ENCODE measurements at regions not wholly inside any gene's neighbourhood (a gene's known extent, or its start where the extent isn't known, plus 50 kb on each side); places are given as distances from the start of the nearest gene placed in this dataset.

DNA sequence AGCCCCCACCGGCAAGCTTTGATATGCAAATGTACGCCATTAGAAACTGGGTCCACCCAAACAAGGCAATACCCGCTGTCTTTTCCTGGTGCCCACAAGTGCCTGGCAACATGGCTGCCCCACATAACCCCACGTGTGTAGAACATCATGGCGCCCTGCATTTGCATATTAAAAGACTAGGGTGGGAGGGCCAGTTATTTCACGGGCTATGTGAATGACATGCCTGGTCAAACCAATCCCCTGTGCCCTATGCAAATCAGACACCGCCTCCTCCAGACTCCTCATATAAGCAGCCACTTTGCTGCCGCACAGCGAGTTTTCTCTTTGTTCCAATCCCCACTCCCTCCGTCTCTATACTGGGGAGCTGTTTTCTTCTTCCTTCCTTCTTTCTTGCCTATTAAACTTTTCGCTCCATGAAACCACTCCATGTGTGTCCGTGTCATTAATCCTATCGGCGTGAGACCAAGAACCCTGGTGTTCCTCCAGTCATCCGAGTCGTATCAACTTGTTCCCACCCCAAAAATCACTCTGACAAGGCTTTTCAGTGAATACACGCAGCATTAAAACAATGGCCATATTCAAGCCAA lies 112.6 kb upstream of the SORBS2 start:
- Mint-ChIP-seq H3K4me1 (ENCODE audit: insufficient read depth, unreplicated experiment) (no peaks in the 10 kb centered on the region), H3K4me3 (ENCODE audit: unreplicated experiment) (no peak overlapping the region), H3K36me3 (ENCODE audit: insufficient read depth, unreplicated experiment) (no peaks in the 10 kb centered on the region), H3K27ac (ENCODE audit: low read depth, unreplicated experiment) (no peak overlapping the region), H3K27me3 (ENCODE audit: insufficient read depth, unreplicated experiment) (no peaks in the 10 kb centered on the region), H3K9me3 (ENCODE audit: unreplicated experiment) (peaks cover 8% of the 10 kb centered on the region)
- DNase-seq (ENCODE audit: unreplicated experiment): no peak
- POLR2A ChIA-PET: no interaction called here
- TF ChIP-seq, protein P1, sequence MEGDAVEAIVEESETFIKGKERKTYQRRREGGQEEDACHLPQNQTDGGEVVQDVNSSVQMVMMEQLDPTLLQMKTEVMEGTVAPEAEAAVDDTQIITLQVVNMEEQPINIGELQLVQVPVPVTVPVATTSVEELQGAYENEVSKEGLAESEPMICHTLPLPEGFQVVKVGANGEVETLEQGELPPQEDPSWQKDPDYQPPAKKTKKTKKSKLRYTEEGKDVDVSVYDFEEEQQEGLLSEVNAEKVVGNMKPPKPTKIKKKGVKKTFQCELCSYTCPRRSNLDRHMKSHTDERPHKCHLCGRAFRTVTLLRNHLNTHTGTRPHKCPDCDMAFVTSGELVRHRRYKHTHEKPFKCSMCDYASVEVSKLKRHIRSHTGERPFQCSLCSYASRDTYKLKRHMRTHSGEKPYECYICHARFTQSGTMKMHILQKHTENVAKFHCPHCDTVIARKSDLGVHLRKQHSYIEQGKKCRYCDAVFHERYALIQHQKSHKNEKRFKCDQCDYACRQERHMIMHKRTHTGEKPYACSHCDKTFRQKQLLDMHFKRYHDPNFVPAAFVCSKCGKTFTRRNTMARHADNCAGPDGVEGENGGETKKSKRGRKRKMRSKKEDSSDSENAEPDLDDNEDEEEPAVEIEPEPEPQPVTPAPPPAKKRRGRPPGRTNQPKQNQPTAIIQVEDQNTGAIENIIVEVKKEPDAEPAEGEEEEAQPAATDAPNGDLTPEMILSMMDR (IDR thresholded peaks at IDR 0.05; ENCODE audit: unreplicated experiment): no peak
- no TSS peak for BruUV-seq (replicated peaks)
- intact Hi-C loops (cut with micrococcal nuclease): no loop called here
- CTCF ChIA-PET: interaction anchor here (0.6 kb wide), 1 partner anchor 283 kb away, joined by 3 read pairs; no protein-coding TSS in a partner anchor

DNA sequence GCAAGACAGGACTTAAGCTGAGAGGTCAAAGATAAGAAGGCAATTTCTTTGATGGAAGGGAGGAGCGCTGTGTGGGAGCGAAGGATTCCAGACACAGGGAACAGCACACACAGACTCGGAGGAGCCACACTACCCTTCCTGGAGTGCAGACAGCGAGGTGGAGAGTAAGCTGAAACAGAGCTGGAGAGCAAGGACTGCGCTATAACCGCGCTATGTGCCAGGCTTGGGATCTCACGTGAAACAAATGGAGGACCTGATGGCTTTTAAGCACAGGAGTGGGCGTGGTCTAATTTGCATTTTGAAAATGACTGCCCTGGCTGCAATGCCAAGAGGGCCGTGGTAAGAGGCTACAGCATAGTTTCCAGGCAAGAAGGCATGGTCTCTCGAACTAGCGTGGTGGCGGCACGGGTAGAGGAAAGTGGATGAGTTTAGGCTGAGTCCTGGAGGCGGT lies 113.9 kb upstream of the SORBS2 start:
- intact Hi-C loops (cut with micrococcal nuclease): no loop called here
- TF ChIP-seq, protein P1 (IDR thresholded peaks at IDR 0.05; ENCODE audit: unreplicated experiment): no peak
- ChIA-PET POLR2A (interaction anchor here (1.0 kb wide), 1 partner anchor 13 kb away, joined by 3 read pairs; no protein-coding TSS in a partner anchor), CTCF (no interaction called here)
- Mint-ChIP-seq H3K27ac (ENCODE audit: low read depth, unreplicated experiment) (no peak overlapping the region), H3K9me3 (ENCODE audit: unreplicated experiment) (peaks cover 8% of the 10 kb centered on the region), H3K27me3 (ENCODE audit: insufficient read depth, unreplicated experiment) (no peaks in the 10 kb centered on the region), H3K4me3 (ENCODE audit: unreplicated experiment) (no peak overlapping the region), H3K4me1 (ENCODE audit: insufficient read depth, unreplicated experiment) (no peaks in the 10 kb centered on the region), H3K36me3 (ENCODE audit: insufficient read depth, unreplicated experiment) (no peaks in the 10 kb centered on the region)
- no peak for DNase-seq (ENCODE audit: unreplicated experiment)
- no TSS peak for BruUV-seq (replicated peaks)

DNA sequence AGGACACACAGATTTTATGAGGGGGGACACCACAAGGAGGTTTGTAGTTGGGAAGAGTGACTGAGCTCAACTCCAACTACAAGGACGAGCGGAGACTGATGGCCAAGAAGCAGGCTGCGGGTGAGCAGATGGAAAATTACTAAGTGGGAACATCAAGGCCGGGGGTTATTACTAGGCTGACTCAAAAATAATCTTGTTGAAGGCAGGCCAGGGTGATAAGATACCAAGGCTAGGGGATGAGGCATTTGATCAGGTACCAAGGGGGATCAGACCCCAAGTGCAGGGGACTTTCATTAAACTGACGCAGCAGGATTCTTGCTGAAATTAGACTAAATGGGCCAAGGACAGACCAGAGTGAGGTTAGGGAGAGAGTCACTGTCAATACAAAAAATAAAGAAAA lies 119.4 kb upstream of the SORBS2 start:
- Mint-ChIP-seq H3K27ac (ENCODE audit: low read depth, unreplicated experiment) (no peak overlapping the region), H3K27me3 (ENCODE audit: insufficient read depth, unreplicated experiment) (no peaks in the 10 kb centered on the region), H3K4me1 (ENCODE audit: insufficient read depth, unreplicated experiment) (no peaks in the 10 kb centered on the region), H3K4me3 (ENCODE audit: unreplicated experiment) (no peak overlapping the region), H3K36me3 (ENCODE audit: insufficient read depth, unreplicated experiment) (no peaks in the 10 kb centered on the region), H3K9me3 (ENCODE audit: unreplicated experiment) (no peaks in the 10 kb centered on the region)
- TF ChIP-seq, protein P1 (IDR thresholded peaks at IDR 0.05; ENCODE audit: unreplicated experiment): no peak
- no peak for DNase-seq (ENCODE audit: unreplicated experiment)
- intact Hi-C loops (cut with micrococcal nuclease): no loop called here
- POLR2A ChIA-PET: interaction anchor here (0.6 kb wide), 1 partner anchor 11 kb away, joined by 3 read pairs; no protein-coding TSS in a partner anchor
- no TSS peak for BruUV-seq (replicated peaks)
- CTCF ChIA-PET: interaction anchor here (0.6 kb wide), 1 partner anchor 942 kb away, joined by 4 read pairs; no protein-coding TSS in a partner anchor

DNA sequence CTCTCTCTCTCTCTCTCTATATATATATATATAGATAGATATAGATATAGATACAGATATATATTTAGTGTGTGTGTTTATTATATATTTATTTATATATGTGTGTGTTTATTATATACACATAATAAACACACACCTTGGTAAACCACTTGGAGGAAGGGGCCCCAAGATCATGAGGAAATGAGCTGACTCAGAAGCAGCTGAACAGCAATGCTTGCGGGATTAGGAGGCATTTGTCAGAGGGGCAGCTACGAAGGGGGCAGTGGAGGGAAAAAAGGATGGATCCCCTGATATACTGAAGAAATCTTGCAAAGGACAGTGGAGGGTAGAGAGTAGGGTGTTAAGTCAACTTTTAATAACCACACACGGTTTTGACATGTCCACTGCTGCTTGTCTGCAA lies 120.0 kb upstream of the SORBS2 start:
- Mint-ChIP-seq H3K9me3 (ENCODE audit: unreplicated experiment) (no peaks in the 10 kb centered on the region), H3K27ac (ENCODE audit: low read depth, unreplicated experiment) (no peak overlapping the region), H3K27me3 (ENCODE audit: insufficient read depth, unreplicated experiment) (no peaks in the 10 kb centered on the region), H3K4me3 (ENCODE audit: unreplicated experiment) (no peak overlapping the region), H3K36me3 (ENCODE audit: insufficient read depth, unreplicated experiment) (no peaks in the 10 kb centered on the region), H3K4me1 (ENCODE audit: insufficient read depth, unreplicated experiment) (no peaks in the 10 kb centered on the region)
- POLR2A ChIA-PET: no interaction called here
- CTCF ChIA-PET: no interaction called here
- TF ChIP-seq, protein P1 (IDR thresholded peaks at IDR 0.05; ENCODE audit: unreplicated experiment): no peak
- no peak for DNase-seq (ENCODE audit: unreplicated experiment)
- intact Hi-C loops (cut with micrococcal nuclease): no loop called here
- BruUV-seq (replicated peaks): no TSS peak
